Activated CD4-positive, alpha-beta memory T cell treated with anti-CD3 and anti-CD28 coated beads for 36 hours (primary cell): ENCODE measurements at regions not wholly inside any gene's neighbourhood (a gene's known extent, or its start where the extent isn't known, plus 50 kb on each side); places are given as distances from the start of the nearest gene placed in this dataset.

Experiments
- CTCF ChIA-PET: fragments of 350-600 bp; sonication (Branson Sonifier 250); formaldehyde crosslinking; loops from one replicate; lab custom pipeline; 2021; ENCODE audit warnings: antibody characterized with exemption, inconsistent platforms; lab: Charles Lee
- POLR2A ChIA-PET: fragments of 350-600 bp; sonication (Branson Sonifier 250); formaldehyde crosslinking; loops from one replicate; lab custom pipeline; 2021; ENCODE audit warnings: antibody characterized with exemption; lab: Charles Lee
- DNase-seq: peaks from one replicate; pipeline ENCODE4 v3.0.0-alpha.2; 2020
- H3K27ac Mint-ChIP-seq: one replicate; pipeline ENCODE4 v1.8.0; 2021; ENCODE audit warnings: mixed read lengths
- H3K27me3 Mint-ChIP-seq: one replicate; pipeline ENCODE4 v1.8.0; 2021; ENCODE audit warnings: mixed read lengths
- H3K36me3 Mint-ChIP-seq: one replicate; pipeline ENCODE4 v1.8.0; 2021; ENCODE audit warnings: mixed read lengths
- H3K4me1 Mint-ChIP-seq: one replicate; pipeline ENCODE4 v1.8.0; 2021; ENCODE audit warnings: low read depth, mixed read lengths
- H3K4me3 Mint-ChIP-seq: one replicate; pipeline ENCODE4 v1.8.0; 2021; ENCODE audit warnings: mild to moderate bottlenecking, mixed read lengths
- H3K9me3 Mint-ChIP-seq: one replicate; pipeline ENCODE4 v1.8.0; 2021; ENCODE audit warnings: mixed read lengths
- intact Hi-C: fragments of 100-400 bp; cut with micrococcal nuclease; formaldehyde crosslinking; loops from one replicate; pipeline ENCODE4 v1.15.1; 2023

GRCh38 chr11:80495116-80495515, 1054.3 kb upstream of the TENM4 start:
- DNase-seq, result no peak
- intact Hi-C loops, result no loop called here
- H3K36me3 Mint-ChIP-seq, result no peaks in the 10 kb centered on the region
- POLR2A ChIA-PET, result no interaction called here
- peaks cover 36% of the 10 kb centered on the region for H3K9me3 Mint-ChIP-seq
- CTCF ChIA-PET, result no interaction called here
- H3K27me3 Mint-ChIP-seq, result no peaks in the 10 kb centered on the region
- H3K4me3 Mint-ChIP-seq, result no peak overlapping the region
- no peaks in the 10 kb centered on the region for H3K4me1 Mint-ChIP-seq
- H3K27ac Mint-ChIP-seq, result no peak overlapping the region

DNA sequence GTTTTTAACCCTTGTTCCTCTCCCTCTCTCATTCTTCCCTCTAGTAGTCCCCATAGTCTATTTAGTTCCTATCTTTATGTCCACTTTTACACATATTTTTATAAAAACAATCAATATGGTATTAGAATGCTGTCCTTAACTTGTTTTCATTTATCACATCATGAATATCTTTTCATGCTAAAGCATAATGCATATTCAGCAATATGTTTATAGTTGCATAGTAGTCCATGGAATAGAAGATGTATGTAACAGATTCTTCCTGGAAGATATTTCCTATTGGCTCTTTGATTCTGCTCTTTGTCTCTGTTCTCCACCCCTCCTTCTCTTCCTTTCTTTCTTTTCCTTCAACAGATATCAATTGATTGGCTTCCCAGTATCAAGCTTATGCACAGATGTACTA, 1047.1 kb upstream of the TENM4 start:
- H3K9me3 Mint-ChIP-seq, result peaks cover 9% of the 10 kb centered on the region
- H3K4me1 Mint-ChIP-seq, result no peaks in the 10 kb centered on the region
- CTCF ChIA-PET, result no interaction called here

DNA sequence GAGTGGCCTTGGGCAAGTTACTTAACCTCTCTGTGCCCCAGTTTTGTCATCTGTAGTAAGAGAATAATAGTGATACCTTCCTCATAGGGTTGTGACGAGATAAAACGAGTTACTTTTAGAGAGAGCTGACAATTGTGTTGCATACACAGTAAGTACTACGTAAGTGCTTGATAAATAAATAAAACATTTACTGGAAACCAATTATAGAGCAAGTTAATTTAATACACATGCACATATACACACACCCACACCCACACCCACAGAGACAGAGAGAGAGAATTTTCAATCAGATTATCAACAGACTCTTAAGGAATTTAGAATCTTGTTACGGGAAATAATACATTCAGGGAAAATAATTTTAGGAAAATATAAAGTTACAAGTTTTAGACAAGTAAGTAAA, 1045.8 kb upstream of the TENM4 start:
- H3K4me1 Mint-ChIP-seq, result no peaks in the 10 kb centered on the region
- no peak overlapping the region for H3K27ac Mint-ChIP-seq
- intact Hi-C loops, result no loop called here
- H3K9me3 Mint-ChIP-seq, result peaks cover 6% of the 10 kb centered on the region
- H3K36me3 Mint-ChIP-seq, result no peaks in the 10 kb centered on the region
- ChIA-PET CTCF (no interaction called here), POLR2A (no interaction called here)
- no peak for DNase-seq
- H3K27me3 Mint-ChIP-seq, result no peaks in the 10 kb centered on the region
- no peak overlapping the region for H3K4me3 Mint-ChIP-seq

More for the DNA sequence above, 1047.1 kb upstream of the TENM4 start:
- POLR2A ChIA-PET, result no interaction called here
- intact Hi-C loops, result no loop called here
- no peaks in the 10 kb centered on the region for H3K36me3 Mint-ChIP-seq
- no peak for DNase-seq
- H3K27ac Mint-ChIP-seq, result no peak overlapping the region
- H3K4me3 Mint-ChIP-seq, result no peak overlapping the region
- H3K27me3 Mint-ChIP-seq, result no peaks in the 10 kb centered on the region

DNA sequence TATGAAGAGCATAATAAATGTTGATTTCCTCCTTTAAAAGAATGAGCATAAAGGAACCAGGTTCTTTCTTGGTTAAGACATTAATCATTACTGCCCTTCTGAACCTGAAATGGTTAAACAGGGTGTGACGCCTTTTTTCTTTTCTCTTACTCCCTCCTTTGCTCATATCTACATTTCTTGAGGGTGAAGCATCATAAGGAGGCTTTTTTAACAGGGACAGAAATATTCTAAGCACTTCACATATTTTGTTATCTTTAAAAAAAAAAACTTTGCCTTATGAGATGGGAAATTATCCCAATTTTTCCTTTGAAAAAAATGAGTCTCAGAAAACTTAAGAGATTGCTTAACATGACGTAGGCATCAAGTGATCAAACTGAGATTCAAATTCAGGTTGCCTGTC, 1036.3 kb upstream of the TENM4 start:
- CTCF ChIA-PET, result no interaction called here
- H3K4me1 Mint-ChIP-seq, result no peaks in the 10 kb centered on the region
- no peak overlapping the region for H3K4me3 Mint-ChIP-seq
- no peak for DNase-seq
- intact Hi-C loops, result no loop called here
- H3K27ac Mint-ChIP-seq, result no peak overlapping the region
- H3K9me3 Mint-ChIP-seq, result peaks cover 15% of the 10 kb centered on the region
- H3K27me3 Mint-ChIP-seq, result no peaks in the 10 kb centered on the region
- H3K36me3 Mint-ChIP-seq, result no peaks in the 10 kb centered on the region
- POLR2A ChIA-PET, result no interaction called here

DNA sequence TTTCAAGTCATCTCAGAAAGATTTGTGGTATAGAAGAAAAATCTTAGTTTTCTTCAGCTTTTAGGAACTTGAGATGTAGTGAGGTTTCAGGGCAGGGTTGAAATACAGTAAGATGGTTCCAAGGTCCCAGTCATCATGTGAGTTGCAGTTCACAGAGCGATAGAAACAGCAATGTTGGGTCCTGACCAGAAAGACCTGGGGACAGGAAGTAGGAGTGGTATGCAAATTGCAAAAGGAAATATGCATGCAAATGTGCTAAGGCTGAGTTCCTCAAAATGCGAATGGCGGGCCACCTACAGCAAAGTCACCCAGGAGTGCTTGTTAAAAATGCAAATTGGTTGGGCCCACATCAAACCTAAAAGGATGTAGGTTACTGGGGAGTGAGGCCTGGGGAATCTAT, 1032.7 kb upstream of the TENM4 start:
- ChIA-PET POLR2A (no interaction called here), CTCF (no interaction called here)
- H3K27ac Mint-ChIP-seq, result no peak overlapping the region
- intact Hi-C loops, result no loop called here
- H3K4me3 Mint-ChIP-seq, result no peak overlapping the region
- H3K27me3 Mint-ChIP-seq, result no peaks in the 10 kb centered on the region
- DNase-seq, result no peak
- H3K4me1 Mint-ChIP-seq, result no peaks in the 10 kb centered on the region
- no peaks in the 10 kb centered on the region for H3K36me3 Mint-ChIP-seq
- H3K9me3 Mint-ChIP-seq, result peaks cover 7% of the 10 kb centered on the region

DNA sequence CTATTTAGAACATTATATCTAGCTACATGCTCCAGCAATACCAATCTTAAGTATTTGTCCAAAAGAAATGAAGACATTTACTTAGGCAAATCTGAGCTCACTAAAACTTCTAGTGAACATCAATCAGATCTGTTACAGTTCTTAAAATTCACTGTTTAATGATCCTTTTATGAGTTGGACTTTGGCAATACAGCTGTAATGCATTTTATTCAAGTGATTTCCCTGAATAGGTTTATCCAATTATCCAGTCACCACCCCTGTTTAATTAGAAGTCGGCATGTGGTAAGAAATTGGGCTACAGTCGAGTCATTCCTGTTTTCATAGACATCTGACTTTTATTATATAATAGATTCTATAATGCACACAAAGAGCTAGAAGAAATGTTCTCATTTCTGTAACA, 1029.0 kb upstream of the TENM4 start:
- H3K36me3 Mint-ChIP-seq, result no peaks in the 10 kb centered on the region
- H3K4me1 Mint-ChIP-seq, result no peaks in the 10 kb centered on the region
- H3K27me3 Mint-ChIP-seq, result no peaks in the 10 kb centered on the region
- no peak overlapping the region for H3K4me3 Mint-ChIP-seq
- intact Hi-C loops, result no loop called here
- peaks cover 12% of the 10 kb centered on the region for H3K9me3 Mint-ChIP-seq
- H3K27ac Mint-ChIP-seq, result no peak overlapping the region
- ChIA-PET POLR2A (no interaction called here), CTCF (interaction anchor here (0.6 kb wide), 1 partner anchor 356 kb away, joined by 3 read pairs; no protein-coding TSS in a partner anchor)
- no peak for DNase-seq

- H3K4me1 Mint-ChIP-seq, result no peaks in the 10 kb centered on the region
- CTCF ChIA-PET, result no interaction called here
- no peak overlapping the region for H3K4me3 Mint-ChIP-seq
These were observed 1025.7 kb upstream of the TENM4 start for GRCh38 chr11:80466570-80466969.

GRCh38 chr11:80462211-80462610, 1021.4 kb upstream of the TENM4 start:
- no peaks in the 10 kb centered on the region for H3K4me1 Mint-ChIP-seq
- intact Hi-C loops, result no loop called here
- ChIA-PET POLR2A (no interaction called here), CTCF (no interaction called here)
- no peak overlapping the region for H3K4me3 Mint-ChIP-seq
- H3K36me3 Mint-ChIP-seq, result no peaks in the 10 kb centered on the region
- no peaks in the 10 kb centered on the region for H3K27me3 Mint-ChIP-seq
- H3K27ac Mint-ChIP-seq, result no peak overlapping the region
- peaks cover 28% of the 10 kb centered on the region for H3K9me3 Mint-ChIP-seq
- DNase-seq, result no peak

More at GRCh38 chr11:80466570-80466969, 1025.7 kb upstream of the TENM4 start:
- H3K27me3 Mint-ChIP-seq, result no peaks in the 10 kb centered on the region
- H3K36me3 Mint-ChIP-seq, result no peaks in the 10 kb centered on the region
- intact Hi-C loops, result no loop called here
- no peak for DNase-seq
- POLR2A ChIA-PET, result no interaction called here
- peaks cover 12% of the 10 kb centered on the region for H3K9me3 Mint-ChIP-seq
- no peak overlapping the region for H3K27ac Mint-ChIP-seq

GRCh38 chr11:80458376-80458775, 1017.5 kb upstream of the TENM4 start:
- no peak for DNase-seq
- H3K27ac Mint-ChIP-seq, result no peak overlapping the region
- POLR2A ChIA-PET, result no interaction called here
- no peaks in the 10 kb centered on the region for H3K36me3 Mint-ChIP-seq
- H3K4me3 Mint-ChIP-seq, result no peak overlapping the region
- peaks cover 22% of the 10 kb centered on the region for H3K9me3 Mint-ChIP-seq
- intact Hi-C loops, result no loop called here
- CTCF ChIA-PET, result no interaction called here
- no peaks in the 10 kb centered on the region for H3K27me3 Mint-ChIP-seq
- no peaks in the 10 kb centered on the region for H3K4me1 Mint-ChIP-seq

GRCh38 chr11:80457823-80458222, 1017.0 kb upstream of the TENM4 start:
- Mint-ChIP-seq H3K4me3 (no peak overlapping the region), H3K4me1 (no peaks in the 10 kb centered on the region), H3K27me3 (no peaks in the 10 kb centered on the region), H3K27ac (no peak overlapping the region), H3K36me3 (no peaks in the 10 kb centered on the region), H3K9me3 (peaks cover 22% of the 10 kb centered on the region)
- ChIA-PET CTCF (no interaction called here), POLR2A (no interaction called here)
- intact Hi-C loops, result no loop called here
- no peak for DNase-seq

- no peaks in the 10 kb centered on the region for H3K4me1 Mint-ChIP-seq
- no peaks in the 10 kb centered on the region for H3K27me3 Mint-ChIP-seq
- H3K9me3 Mint-ChIP-seq, result peaks cover 20% of the 10 kb centered on the region
- intact Hi-C loops, result no loop called here
- H3K4me3 Mint-ChIP-seq, result no peak overlapping the region
- no peaks in the 10 kb centered on the region for H3K36me3 Mint-ChIP-seq
- no peak overlapping the region for H3K27ac Mint-ChIP-seq
- ChIA-PET POLR2A (no interaction called here), CTCF (no interaction called here)
- no peak for DNase-seq
These were observed 1015.0 kb upstream of the TENM4 start for GRCh38 chr11:80455818-80456217.

DNA sequence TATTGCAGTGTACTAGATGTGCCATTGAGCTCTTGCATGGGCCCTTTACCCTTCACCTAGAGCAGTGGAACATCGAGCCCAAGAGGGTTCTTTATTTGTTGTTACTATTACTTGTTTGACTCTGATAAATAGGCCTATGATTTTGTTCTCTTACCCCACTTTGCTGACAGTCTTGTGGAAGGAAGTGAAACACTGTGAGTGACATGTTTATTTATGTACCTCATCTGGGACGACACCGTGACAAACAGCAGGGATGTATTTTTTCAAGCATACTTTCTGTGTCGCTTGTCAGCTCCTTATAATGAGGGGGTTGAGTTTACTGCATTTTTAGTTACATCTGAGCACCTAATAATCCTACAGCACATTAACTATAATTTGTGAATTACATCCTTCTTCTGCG, 1010.3 kb upstream of the TENM4 start:
- H3K27ac Mint-ChIP-seq, result no peak overlapping the region
- ChIA-PET POLR2A (no interaction called here), CTCF (no interaction called here)
- H3K36me3 Mint-ChIP-seq, result no peaks in the 10 kb centered on the region
- no peaks in the 10 kb centered on the region for H3K4me1 Mint-ChIP-seq
- H3K4me3 Mint-ChIP-seq, result no peak overlapping the region
- no peak for DNase-seq
- peaks cover 16% of the 10 kb centered on the region for H3K9me3 Mint-ChIP-seq
- H3K27me3 Mint-ChIP-seq, result no peaks in the 10 kb centered on the region
- intact Hi-C loops, result no loop called here

GRCh38 chr11:80448709-80449108, 1007.9 kb upstream of the TENM4 start:
- no peak for DNase-seq
- H3K27ac Mint-ChIP-seq, result no peak overlapping the region
- ChIA-PET POLR2A (no interaction called here), CTCF (no interaction called here)
- H3K4me1 Mint-ChIP-seq, result no peaks in the 10 kb centered on the region
- H3K27me3 Mint-ChIP-seq, result no peaks in the 10 kb centered on the region
- no peaks in the 10 kb centered on the region for H3K36me3 Mint-ChIP-seq
- H3K4me3 Mint-ChIP-seq, result no peak overlapping the region
- H3K9me3 Mint-ChIP-seq, result peaks cover 14% of the 10 kb centered on the region
- intact Hi-C loops, result no loop called here

DNA sequence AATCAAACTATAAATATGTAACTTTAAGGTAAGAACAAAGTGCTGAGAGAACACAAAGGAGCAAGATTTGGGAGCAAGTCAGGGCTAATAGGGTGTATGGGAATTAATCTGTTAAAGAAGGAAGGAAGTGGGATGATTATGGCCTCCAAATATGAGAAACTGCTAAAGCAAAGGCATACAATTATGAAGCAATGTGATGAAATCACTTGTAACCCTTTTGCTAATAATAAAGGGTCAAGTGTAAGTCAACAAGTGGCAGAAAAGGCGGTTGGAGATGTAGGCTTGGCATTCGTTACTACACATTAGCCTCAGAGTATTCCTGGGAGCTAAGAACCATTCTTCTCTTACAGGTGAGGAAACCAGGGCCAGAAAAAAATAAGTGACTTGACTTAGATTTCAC, 1002.3 kb upstream of the TENM4 start:
- POLR2A ChIA-PET, result no interaction called here
- H3K27me3 Mint-ChIP-seq, result no peaks in the 10 kb centered on the region

More for the DNA sequence above, 1002.3 kb upstream of the TENM4 start:
- peaks cover 17% of the 10 kb centered on the region for H3K9me3 Mint-ChIP-seq
- CTCF ChIA-PET, result no interaction called here
- no peak overlapping the region for H3K27ac Mint-ChIP-seq
- no peak for DNase-seq
- intact Hi-C loops, result no loop called here
- H3K4me1 Mint-ChIP-seq, result no peaks in the 10 kb centered on the region
- H3K36me3 Mint-ChIP-seq, result no peaks in the 10 kb centered on the region
- no peak overlapping the region for H3K4me3 Mint-ChIP-seq
